Trophoblast cell (in vitro differentiated cells and primary cell): ENCODE measurements at regions not wholly inside any gene's neighbourhood (a gene's known extent, or its start where the extent isn't known, plus 50 kb on each side); places are given as distances from the start of the nearest gene placed in this dataset.

Experiments used
- DNase-seq, 2 donors: peaks; one replicate each; pipeline ENCODE4 v3.0.0-alpha.2; 2016
- H2AFZ ChIP-seq: 2 replicates; pipeline ENCODE4 v1.6.1; 2013; ENCODE audit warnings: low read length, moderate library complexity, mild to moderate bottlenecking; ENCODE audit not compliant: insufficient read depth, poor library complexity
- H2AK5ac ChIP-seq: 2 replicates; pipeline ENCODE4 v1.6.1; 2013; ENCODE audit warnings: mild to moderate bottlenecking, low read length
- H2BK120ac ChIP-seq: 2 replicates; pipeline ENCODE4 v1.6.1; 2013; ENCODE audit warnings: low read length, mild to moderate bottlenecking, moderate library complexity; ENCODE audit not compliant: insufficient read depth, poor library complexity
- H2BK12ac ChIP-seq: 2 replicates; pipeline ENCODE4 v1.6.1; 2013; ENCODE audit warnings: mild to moderate bottlenecking, low read length, moderate library complexity
- H2BK5ac ChIP-seq: 2 replicates; pipeline ENCODE4 v1.6.1; 2013; ENCODE audit warnings: low read length, low read depth, moderate library complexity, mild to moderate bottlenecking; ENCODE audit not compliant: poor library complexity
- H3K14ac ChIP-seq: 2 replicates; pipeline ENCODE4 v1.6.1; 2013; ENCODE audit warnings: mild to moderate bottlenecking, low read length
- H3K18ac ChIP-seq: 2 replicates; pipeline ENCODE4 v1.6.1; 2013; ENCODE audit warnings: mild to moderate bottlenecking, low read length
- H3K23ac ChIP-seq: 2 replicates; pipeline ENCODE4 v1.6.1; 2013; ENCODE audit warnings: low read length
- H3K27ac ChIP-seq: 2 replicates; pipeline ENCODE4 v1.5.1; 2013; ENCODE audit warnings: low read depth, mild to moderate bottlenecking, inconsistent platforms, low read length, moderate library complexity
- H3K27me3 ChIP-seq: 2 replicates; pipeline ENCODE4 v1.6.1; 2013; ENCODE audit warnings: inconsistent platforms, mild to moderate bottlenecking, low read length, moderate library complexity; ENCODE audit not compliant: insufficient read depth
- H3K36me3 ChIP-seq, 2 experiments: 1 replicate in 1 of 2; 2 replicates in 1 of 2; pipeline ENCODE4 v1.6.1; 2013; ENCODE audit warnings: low read length in 2 of 2, mild to moderate bottlenecking in 2 of 2, moderate library complexity in 1 of 2; ENCODE audit not compliant: insufficient read depth in 2 of 2, control insufficient read depth in 1 of 2
- H3K4ac ChIP-seq: 2 replicates; pipeline ENCODE4 v1.6.1; 2013; ENCODE audit warnings: low read depth, mild to moderate bottlenecking, low read length, moderate library complexity
- H3K4me1 ChIP-seq, 2 experiments: 1 replicate in 1 of 2; 2 replicates in 1 of 2; pipeline ENCODE4 v1.6.1; 2013; ENCODE audit warnings: low read length in 2 of 2, mild to moderate bottlenecking in 2 of 2, moderate library complexity in 1 of 2; ENCODE audit not compliant: insufficient read depth in 2 of 2, control insufficient read depth in 1 of 2
- H3K4me2 ChIP-seq: 2 replicates; pipeline ENCODE4 v1.6.1; 2013; ENCODE audit warnings: inconsistent platforms, mild to moderate bottlenecking, low read length, moderate library complexity
- H3K4me3 ChIP-seq: 2 replicates; pipeline ENCODE4 v1.5.1; 2013; ENCODE audit warnings: mild to moderate bottlenecking, low read depth, low read length, inconsistent platforms
- H3K79me1 ChIP-seq: one replicate; pipeline ENCODE4 v1.6.1; 2013; ENCODE audit warnings: low read length
- H3K79me2 ChIP-seq: 2 replicates; pipeline ENCODE4 v1.6.1; 2013; ENCODE audit warnings: low read length, mild to moderate bottlenecking; ENCODE audit not compliant: control insufficient read depth, insufficient read depth, poor library complexity
- H3K9ac ChIP-seq: 2 replicates; pipeline ENCODE4 v1.6.1; 2013; ENCODE audit warnings: mild to moderate bottlenecking, low read length
- H3K9me3 ChIP-seq: 2 replicates; pipeline ENCODE4 v1.6.1; 2013; ENCODE audit warnings: low read depth, mild to moderate bottlenecking, control low read depth, inconsistent platforms, low read length; ENCODE audit not compliant: insufficient read depth
- H4K12ac ChIP-seq: 2 replicates; pipeline ENCODE4 v1.6.1; 2013; ENCODE audit warnings: low read depth, mild to moderate bottlenecking, low read length, moderate library complexity
- H4K8ac ChIP-seq: 2 replicates; pipeline ENCODE4 v1.6.1; 2013; ENCODE audit warnings: low read depth, mild to moderate bottlenecking, low read length, moderate library complexity
- H4K91ac ChIP-seq: one replicate; pipeline ENCODE4 v1.6.1; 2013; ENCODE audit warnings: low read depth, mild to moderate bottlenecking, low read length, moderate library complexity
- WGBS: extraction: QIAGEN DNeasy Blood & Tissue Kit; methylation state at CpG from one replicate; pipeline ENCODE4 v1.1.7; 2013; ENCODE audit warnings: missing lambda C conversion rate; ENCODE audit not compliant: insufficient read length, insufficient coverage; ENCODE audit errors: extremely low coverage; 5-methylcytosine and 5-hydroxymethylcytosine counted together

DNA sequence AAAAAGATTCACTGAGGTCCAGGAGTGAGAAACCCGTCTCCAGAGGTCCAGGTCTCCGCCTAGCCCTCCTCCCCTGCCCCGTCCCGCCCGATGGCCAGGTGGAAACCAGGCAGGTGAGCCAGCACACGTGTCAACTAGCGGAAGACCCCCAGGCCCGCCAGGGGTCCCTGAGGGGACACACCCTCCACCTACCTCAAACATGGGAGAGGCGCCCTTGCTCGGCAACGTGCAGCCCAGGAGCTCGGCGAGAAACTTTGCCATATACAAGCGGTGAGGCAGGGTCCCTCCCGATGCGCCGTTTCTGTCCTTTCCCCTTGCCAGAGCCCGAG lies 330.0 kb downstream of the HNRNPD start:
- Histone ChIP-seq H2AK5ac (no peak overlapping the region), H2BK120ac (no peak overlapping the region), H2BK5ac (no peak overlapping the region), H3K4me3 (peak overlapping the region; percentile 68), H3K4ac (no peak overlapping the region), H2AFZ (no peak overlapping the region), H3K14ac (no peak overlapping the region), H4K12ac (no peak overlapping the region), H3K23ac (no peak overlapping the region), H4K91ac (no peak overlapping the region), H2BK12ac (no peak overlapping the region), H3K36me3 (no peaks in the 10 kb centered on the region), H3K79me1 (peaks cover 2% of the 10 kb centered on the region), H3K4me1 (peaks cover 0 to 17% of the 10 kb centered on the region in 2 experiments), H3K27me3 (no peaks in the 10 kb centered on the region), H3K9ac (no peak overlapping the region), H3K9me3 (no peaks in the 10 kb centered on the region), H3K4me2 (peak overlapping the region; percentile 82), H3K27ac (no peak overlapping the region), H3K18ac (no peak overlapping the region), H3K79me2 (no peaks in the 10 kb centered on the region), H4K8ac (no peak overlapping the region)
- no CpG with 5 or more reads among the region's 18 CpGs for WGBS
- DNase-seq = no peak

DNA sequence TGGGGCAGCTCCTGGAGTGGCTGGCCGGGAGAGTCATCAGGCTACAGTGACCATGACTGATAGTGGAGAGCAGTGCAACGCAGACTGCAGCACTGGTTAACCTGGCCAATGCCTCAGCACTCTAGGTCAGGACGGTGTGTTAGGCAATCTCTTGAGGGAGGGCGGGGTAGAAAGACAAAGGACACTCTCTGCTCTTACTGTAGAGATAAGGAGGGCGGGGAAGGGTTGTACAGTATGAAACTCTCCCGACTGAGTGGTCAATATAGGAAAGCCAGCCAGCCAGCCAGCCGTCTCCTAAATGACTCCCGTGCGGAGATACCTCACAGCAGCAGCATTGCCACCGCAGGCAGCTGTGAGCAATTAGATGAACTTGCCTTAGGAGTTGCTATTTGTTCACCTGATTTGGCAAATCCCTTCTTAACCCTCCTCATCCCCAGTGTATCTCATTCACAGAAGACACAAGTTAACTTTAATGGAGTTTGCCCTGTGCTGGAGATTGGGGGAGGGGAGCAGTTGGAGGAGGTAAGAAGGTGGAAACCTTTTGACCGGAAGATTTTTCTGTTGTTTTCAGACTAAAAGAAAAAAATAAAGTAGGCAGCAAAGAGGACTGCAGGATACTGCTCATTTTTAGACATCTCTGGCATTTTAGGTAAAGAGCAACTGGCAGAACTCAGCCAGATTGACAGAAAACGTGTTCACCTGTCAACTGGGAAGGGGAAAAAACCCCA lies 330.5 kb downstream of the HNRNPD start:
- Histone ChIP-seq H3K79me1 (peaks cover 2% of the 10 kb centered on the region), H2AFZ (no peak overlapping the region), H3K36me3 (no peaks in the 10 kb centered on the region), H3K4me3 (no peak overlapping the region), H3K27ac (no peak overlapping the region), H3K4me1 (peaks cover 0 to 17% of the 10 kb centered on the region in 2 experiments), H2AK5ac (no peak overlapping the region), H3K14ac (no peak overlapping the region), H3K4me2 (peak overlapping the region; percentile 82), H2BK5ac (no peak overlapping the region), H2BK120ac (no peak overlapping the region), H3K9me3 (no peaks in the 10 kb centered on the region), H3K79me2 (no peaks in the 10 kb centered on the region), H3K9ac (no peak overlapping the region), H3K27me3 (no peaks in the 10 kb centered on the region), H3K23ac (no peak overlapping the region), H3K18ac (no peak overlapping the region), H4K91ac (no peak overlapping the region), H4K12ac (no peak overlapping the region), H2BK12ac (no peak overlapping the region), H3K4ac (no peak overlapping the region), H4K8ac (no peak overlapping the region)
- DNase-seq = peak; percentile 74 to 83
- WGBS = no CpG with 5 or more reads among the region's 12 CpGs

DNA sequence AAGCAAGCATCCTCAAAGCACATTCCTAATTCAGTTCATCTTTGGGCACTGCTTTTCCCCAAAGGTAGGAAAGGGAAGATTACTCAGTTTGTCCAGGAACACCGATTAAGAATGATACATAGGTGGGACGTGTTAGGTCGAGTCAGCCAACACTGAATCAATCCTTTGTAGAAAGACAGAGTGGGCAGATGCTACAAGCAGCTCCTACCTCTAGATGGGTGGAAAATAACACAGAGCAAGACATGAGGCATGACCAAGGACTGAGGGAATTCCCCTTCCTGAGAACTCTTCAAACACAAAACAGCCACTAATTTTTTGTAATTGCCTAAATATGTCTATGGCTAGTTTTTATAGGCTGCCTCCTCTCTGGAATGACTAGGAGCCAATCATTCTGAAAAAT lies 331.7 kb downstream of the HNRNPD start:
- H2BK5ac ChIP-seq = no peak overlapping the region
- no peak overlapping the region for H2AK5ac ChIP-seq
- no CpG with 5 or more reads among the region's 3 CpGs for WGBS
- H3K79me1 ChIP-seq = peaks cover 2% of the 10 kb centered on the region
- H4K91ac ChIP-seq = no peak overlapping the region
- H3K18ac ChIP-seq = no peak overlapping the region
- H4K8ac ChIP-seq = no peak overlapping the region
- no peak overlapping the region for H4K12ac ChIP-seq
- no peak overlapping the region for H3K27ac ChIP-seq
- H3K4me3 ChIP-seq = no peak overlapping the region
- DNase-seq = no peak
- no peaks in the 10 kb centered on the region for H3K9me3 ChIP-seq
- H2AFZ ChIP-seq = no peak overlapping the region
- no peak overlapping the region for H2BK120ac ChIP-seq
- H3K9ac ChIP-seq = no peak overlapping the region
- H3K79me2 ChIP-seq = no peaks in the 10 kb centered on the region
- no peak overlapping the region for H3K4ac ChIP-seq
- H3K27me3 ChIP-seq = no peaks in the 10 kb centered on the region
- H3K14ac ChIP-seq = no peak overlapping the region
- no peaks in the 10 kb centered on the region for H3K36me3 ChIP-seq
- no peak overlapping the region for H3K23ac ChIP-seq
- H3K4me1 ChIP-seq = peaks cover 0 to 17% of the 10 kb centered on the region in 2 experiments
- H3K4me2 ChIP-seq = no peak overlapping the region
- H2BK12ac ChIP-seq = no peak overlapping the region

GRCh38 chr4:82038936-82039335 lies 334.9 kb downstream of the HNRNPD start:
- no peak overlapping the region for H3K27ac ChIP-seq
- no peak overlapping the region for H2BK5ac ChIP-seq
- H3K4me2 ChIP-seq = no peak overlapping the region
- H3K36me3 ChIP-seq = no peaks in the 10 kb centered on the region
- no peak overlapping the region for H2AK5ac ChIP-seq
- no peak overlapping the region for H2BK120ac ChIP-seq
- no peak overlapping the region for H4K12ac ChIP-seq
- no peak overlapping the region for H3K18ac ChIP-seq
- H3K4ac ChIP-seq = no peak overlapping the region
- H2AFZ ChIP-seq = no peak overlapping the region
- no peak overlapping the region for H3K14ac ChIP-seq
- WGBS = no CpG with 5 or more reads among the region's 2 CpGs
- no peak overlapping the region for H2BK12ac ChIP-seq
- H3K27me3 ChIP-seq = no peaks in the 10 kb centered on the region
- no peaks in the 10 kb centered on the region for H3K79me2 ChIP-seq
- no peak overlapping the region for H3K4me3 ChIP-seq
- no peak overlapping the region for H4K8ac ChIP-seq
- no peaks in the 10 kb centered on the region for H3K9me3 ChIP-seq
- peaks cover 0 to 13% of the 10 kb centered on the region in 2 experiments for H3K4me1 ChIP-seq
- no peak overlapping the region for H3K9ac ChIP-seq
- H3K23ac ChIP-seq = no peak overlapping the region
- no peaks in the 10 kb centered on the region for H3K79me1 ChIP-seq
- no peak for DNase-seq
- no peak overlapping the region for H4K91ac ChIP-seq
